Endometrial microvascular endothelial cells (primary cell): ENCODE measurements at regions not wholly inside any gene's neighbourhood (a gene's known extent, or its start where the extent isn't known, plus 50 kb on each side); places are given as distances from the start of the nearest gene placed in this dataset.

ENCODE experiments used
- in situ Hi-C: cut with HindIII; loops from 2 replicates; pipeline ENCODE4 v1.10.0; 2017; ENCODE audit warnings: low sequenced_read_pairs, low pct_unique_long_range_greater_than_20kb; ENCODE audit errors: inconsistent ontology term

DNA sequence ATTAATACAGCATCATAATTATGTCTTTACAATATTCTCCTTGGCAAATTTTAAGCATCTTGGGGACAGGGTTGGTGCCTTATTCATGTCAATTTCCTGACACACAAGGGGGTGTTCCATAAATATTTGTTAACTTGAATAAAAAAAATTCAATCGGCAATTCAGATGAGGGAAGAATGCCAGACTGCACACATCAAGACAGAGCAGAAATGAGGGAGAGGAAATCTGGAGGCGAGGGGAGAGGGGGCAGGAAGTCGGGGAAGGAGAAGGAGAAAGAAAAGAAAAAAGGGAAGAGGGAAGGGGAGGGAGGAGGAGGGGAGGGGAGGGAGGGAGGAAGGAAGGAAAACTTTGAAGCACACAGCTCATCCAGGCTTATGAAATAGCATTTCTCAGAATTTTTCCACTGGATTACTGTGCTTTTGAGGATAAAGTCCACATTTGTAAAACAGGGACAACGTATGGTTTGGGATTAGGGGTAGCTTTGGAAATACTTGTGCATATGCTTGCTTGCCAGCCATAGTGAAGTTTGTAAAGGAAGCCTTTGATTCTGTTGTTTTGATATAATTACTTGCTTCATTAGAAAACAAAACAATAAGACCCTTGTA is 362.1 kb downstream of the SAMD5 start:
- in situ Hi-C loops = no loop called here

- in situ Hi-C loops = no loop called here
These were observed 363.5 kb downstream of the SAMD5 start for GRCh38 chr6:147872002-147872401.

DNA sequence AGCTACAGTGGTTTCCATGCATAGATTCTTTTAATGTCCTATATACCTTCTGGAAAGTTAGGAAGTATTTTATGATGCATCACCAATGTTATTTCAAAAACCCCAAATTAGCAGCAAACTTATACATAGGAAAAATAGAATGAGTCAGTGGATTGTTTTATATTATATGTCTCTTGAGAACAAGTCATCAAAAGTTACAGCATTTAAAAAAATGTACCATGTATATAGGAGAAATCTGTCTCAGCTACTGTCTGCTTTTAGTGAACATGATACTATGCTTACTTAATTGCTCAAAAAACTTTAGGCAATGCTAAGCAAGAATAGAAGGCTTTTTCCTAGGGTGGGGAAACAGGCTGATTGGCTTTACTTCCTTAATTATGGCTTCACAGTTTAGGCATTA is 365.3 kb downstream of the SAMD5 start:
- in situ Hi-C loops = no loop called here

DNA sequence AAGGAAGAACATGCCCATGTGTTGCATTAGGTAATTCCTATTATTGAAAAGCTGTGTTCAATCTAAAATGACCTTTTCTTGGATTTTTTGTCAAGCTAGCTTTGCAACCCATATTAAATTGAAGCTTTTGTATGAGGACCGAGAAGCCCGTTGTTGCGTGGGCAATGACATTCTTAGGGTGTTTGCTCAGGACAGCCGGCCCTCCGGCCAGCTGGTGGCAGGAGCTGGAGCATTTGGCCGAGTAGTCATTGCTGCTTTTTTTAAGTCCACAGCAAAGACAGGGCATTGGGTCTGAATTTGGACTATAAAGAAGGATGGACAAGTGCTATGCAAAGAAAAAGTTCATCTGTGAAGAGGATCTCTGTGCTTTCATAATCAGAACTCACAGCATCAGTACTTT is 365.8 kb downstream of the SAMD5 start:
- in situ Hi-C loops = no loop called here

- in situ Hi-C loops = no loop called here
These were observed 370.6 kb downstream of the SAMD5 start for GRCh38 chr6:147879031-147879580.

DNA sequence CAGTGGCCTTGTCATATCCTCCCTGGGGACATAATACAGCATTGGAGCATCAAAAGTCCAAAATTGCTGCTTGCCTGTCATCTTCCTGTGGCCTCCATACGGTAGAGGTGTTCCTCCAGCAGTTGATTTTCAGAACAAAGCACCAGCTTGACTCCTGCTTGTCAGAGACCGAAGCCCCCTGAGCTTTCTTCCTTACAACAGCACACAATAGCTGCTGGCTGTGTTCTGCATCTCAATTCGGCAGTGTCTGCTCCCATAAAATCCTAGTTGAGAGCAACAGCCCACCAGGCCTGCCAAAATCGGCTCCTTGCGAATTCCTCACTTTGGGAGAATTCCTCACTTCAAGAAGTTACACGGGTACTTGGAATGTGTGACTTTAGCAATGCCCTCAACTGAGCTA is 372.9 kb downstream of the SAMD5 start:
- in situ Hi-C loops = no loop called here

DNA sequence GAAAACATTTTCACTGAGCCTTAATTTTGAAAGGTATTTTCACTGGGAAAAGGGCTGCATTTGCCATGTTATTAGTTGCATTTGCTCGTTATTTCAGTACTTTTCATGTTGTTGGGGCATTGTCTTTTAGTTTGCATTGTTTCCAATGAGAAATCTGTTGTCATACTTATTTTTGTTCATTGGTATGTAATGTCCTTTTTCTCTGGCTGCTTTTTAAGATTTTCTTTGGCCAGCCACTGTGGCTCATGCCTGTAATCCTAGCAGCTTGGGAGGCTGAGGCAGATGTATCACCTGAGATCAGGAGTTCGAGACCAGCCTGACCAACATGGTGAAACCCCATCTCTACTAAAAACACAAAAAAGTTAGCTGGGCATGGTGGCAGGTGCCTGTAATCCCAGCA is 379.9 kb downstream of the SAMD5 start:
- in situ Hi-C loops = no loop called here

DNA sequence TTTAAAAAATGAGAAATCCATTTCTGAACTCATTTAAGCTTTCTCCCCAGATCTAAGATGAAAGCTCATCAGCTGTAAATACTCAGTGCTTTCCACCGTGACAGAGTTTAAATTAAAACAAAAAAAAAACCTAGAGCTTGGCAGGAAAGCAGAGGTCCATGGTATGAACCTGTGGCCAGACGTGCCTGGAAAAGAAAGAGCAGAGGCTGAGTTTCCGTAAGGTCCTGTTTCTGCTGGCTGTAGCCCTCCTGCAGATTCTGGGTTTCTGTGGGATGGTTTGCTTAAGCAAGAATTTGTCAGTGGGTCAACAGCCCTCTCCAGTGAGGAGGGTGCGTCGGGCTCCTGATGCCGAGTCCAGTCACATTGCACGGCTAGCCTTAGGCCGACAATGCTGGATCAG is 383.2 kb downstream of the SAMD5 start:
- in situ Hi-C loops = no loop called here

DNA sequence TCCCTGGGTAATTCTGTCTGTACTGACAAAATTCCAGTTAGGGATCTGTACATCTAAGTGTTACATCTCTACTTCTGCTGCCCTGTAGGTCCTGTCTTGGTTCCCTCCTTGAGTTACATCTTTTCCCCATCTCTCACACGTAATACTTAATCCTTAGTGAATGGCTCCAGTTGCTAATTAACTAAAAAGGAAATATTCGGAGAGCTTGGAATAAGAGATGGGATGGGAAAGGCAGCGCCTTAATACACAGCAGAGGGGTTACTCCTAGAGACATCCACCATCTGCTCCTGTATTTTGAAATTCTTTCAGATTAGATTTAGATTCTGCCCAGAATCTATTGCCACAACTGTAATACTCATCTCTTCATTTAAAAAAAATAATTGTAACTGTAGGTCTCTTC is 384.0 kb downstream of the SAMD5 start:
- in situ Hi-C loops = no loop called here

GRCh38 chr6:147895272-147895671 is 386.8 kb downstream of the SAMD5 start:
- in situ Hi-C loops = no loop called here

DNA sequence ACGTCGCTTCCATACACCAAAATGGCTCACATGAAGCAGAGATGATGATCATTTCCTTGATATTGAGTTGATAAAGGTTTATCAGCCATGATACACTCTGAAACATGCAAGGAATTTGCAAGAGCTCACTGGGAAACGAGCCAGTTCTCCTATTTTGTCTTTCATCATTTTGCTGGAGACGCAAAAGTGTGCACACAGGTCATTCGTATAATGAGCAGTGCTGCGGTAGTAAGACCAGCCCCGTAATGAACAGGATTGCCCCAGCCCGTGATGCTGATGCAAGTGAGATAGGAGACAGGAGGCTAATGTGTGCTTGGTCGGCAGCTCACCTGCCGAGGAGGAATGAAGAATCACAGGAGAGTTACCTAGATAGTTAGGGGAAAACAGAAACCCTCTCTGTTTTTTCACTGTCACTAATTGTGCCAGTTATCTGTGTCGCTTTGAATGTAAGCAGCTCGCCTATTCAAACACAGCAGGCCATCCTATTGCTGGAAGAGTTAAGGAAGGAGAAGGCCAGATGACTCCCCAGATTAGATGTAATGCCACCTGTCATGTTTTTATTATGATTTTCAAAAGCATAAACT is 391.8 kb downstream of the SAMD5 start:
- in situ Hi-C loops = no loop called here

- in situ Hi-C loops = no loop called here
These were observed 394.8 kb downstream of the SAMD5 start for GRCh38 chr6:147903321-147903720.

DNA sequence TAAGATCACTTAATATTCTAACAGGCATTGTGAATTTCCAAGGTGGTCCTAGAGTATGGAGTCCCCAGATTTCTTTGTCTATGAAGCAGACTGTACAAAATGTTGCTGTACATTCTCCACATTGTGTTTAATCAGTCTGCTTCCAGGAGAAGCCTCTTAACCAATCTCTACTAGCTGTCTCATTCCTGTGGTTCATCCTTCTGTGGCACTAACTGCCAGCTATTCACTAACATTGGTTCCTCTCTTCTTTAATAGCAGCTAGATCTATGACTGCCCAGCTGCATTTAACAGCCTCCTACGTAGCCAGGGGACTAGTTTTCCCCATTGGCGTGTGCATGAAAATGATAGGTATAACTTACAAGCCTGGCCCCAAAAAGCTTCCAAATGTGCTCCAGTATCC is 395.4 kb downstream of the SAMD5 start:
- in situ Hi-C loops = no loop called here

DNA sequence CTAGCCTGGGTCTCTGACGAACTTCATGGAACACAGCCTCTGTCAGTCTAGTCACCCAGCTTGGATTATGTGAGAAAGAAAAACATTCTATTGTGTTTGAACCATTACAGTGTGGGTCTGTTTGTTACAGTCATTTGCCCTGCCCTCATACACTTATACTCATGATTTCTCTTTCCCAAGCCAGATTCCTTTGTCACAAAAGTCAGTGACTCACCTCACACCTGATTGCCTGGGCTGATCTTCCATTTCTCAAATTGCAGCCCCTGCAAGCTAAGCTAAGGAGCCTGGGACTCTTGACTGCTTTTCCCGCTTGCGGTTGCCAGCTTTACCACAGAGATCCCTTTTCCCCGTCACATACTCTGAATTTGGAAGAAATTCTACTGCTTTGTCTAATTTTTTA is 395.9 kb downstream of the SAMD5 start:
- in situ Hi-C loops = no loop called here

DNA sequence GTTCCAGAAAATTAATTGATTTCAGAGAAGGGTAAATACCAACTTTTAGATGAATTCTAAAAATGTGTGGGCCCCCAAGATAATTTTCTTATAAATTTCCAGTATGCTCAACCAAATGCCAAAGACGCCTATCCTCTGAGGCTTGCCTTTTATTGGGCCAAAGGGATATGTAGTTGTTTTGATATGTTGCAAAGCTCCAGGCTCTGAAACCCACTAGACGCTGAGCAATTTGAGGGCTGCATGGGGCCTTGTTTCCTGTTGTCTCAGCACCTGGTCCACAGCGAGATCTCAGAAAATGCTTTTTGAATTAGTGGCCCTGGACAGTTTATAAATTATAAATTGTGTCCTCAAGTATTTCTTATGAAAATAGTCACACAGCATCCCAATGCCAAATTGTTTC is 397.2 kb downstream of the SAMD5 start:
- in situ Hi-C loops = no loop called here

GRCh38 chr6:147906361-147906760 is 397.9 kb downstream of the SAMD5 start:
- in situ Hi-C loops = no loop called here

DNA sequence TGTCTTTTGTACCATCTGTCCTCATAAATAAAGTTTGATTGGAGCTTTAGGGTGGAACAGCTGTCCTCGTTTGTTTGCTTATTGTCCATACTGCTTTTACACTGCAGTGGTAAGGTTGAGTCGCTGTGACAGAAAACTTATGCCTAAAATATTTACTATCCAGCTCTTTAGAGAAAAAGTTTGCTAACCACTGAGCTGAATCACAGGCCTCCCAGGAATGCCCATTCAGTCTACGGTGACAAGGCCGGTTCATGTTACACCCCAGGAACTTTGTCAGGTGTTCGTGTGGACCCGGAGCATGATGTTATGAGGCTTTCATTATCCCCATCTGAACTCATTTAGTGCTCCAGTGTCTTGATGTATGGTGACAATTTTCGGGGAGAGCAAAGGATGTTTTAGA is 401.1 kb downstream of the SAMD5 start:
- in situ Hi-C loops = no loop called here

DNA sequence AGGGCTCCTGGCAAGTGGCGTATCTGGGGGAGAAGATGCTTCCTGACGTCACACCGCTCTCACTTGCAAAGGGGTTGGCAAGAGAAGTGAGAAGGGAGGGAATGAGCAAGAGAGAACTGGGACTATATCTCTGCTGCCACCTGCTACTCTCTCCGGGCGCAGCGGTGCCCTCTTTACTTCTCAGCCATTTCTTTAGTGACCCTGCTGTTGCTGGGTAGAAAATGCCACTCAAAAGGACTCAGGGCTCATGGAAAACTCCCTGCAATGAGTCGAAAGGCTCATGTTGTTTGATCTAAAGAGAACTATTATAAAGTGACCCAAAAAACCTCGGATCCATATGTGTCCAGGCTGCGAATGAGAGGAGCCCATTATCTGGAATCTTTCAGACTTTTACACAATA is 401.8 kb downstream of the SAMD5 start:
- in situ Hi-C loops = no loop called here

- in situ Hi-C loops = no loop called here
These were observed 402.6 kb downstream of the SAMD5 start for GRCh38 chr6:147911057-147911456.

GRCh38 chr6:147911686-147912085 is 403.2 kb downstream of the SAMD5 start:
- in situ Hi-C loops = no loop called here

GRCh38 chr6:147922799-147923198 is 414.3 kb downstream of the SAMD5 start:
- in situ Hi-C loops = no loop called here
